Astrocyte of the cerebellum (primary cell): ENCODE measurements at regions not wholly inside any gene's neighbourhood (a gene's known extent, or its start where the extent isn't known, plus 50 kb on each side); places are given as distances from the start of the nearest gene placed in this dataset.

Source experiments
- DNase-seq: peaks from one replicate; pipeline ENCODE4 v3.0.0-alpha.2; 2011; ENCODE audit warnings: low read depth
- H3K4me3 ChIP-seq: 2 replicates; pipeline ENCODE4 v1.5.1; 2011; ENCODE audit warnings: mild to moderate bottlenecking, low read depth, low read length, moderate library complexity
- CTCF ChIP-seq: IDR thresholded peaks from 2 replicates; pipeline ENCODE4 v1.5.1; 2012; ENCODE audit warnings: low read length, low read depth, moderate library complexity, mild to moderate bottlenecking; ENCODE audit errors: missing control alignments
- in situ Hi-C: cut with HindIII; loops from 2 replicates; pipeline ENCODE4 v1.10.0; 2017; ENCODE audit warnings: low sequenced_read_pairs

GRCh38 chr3:103349760-103350159 lies 914.9 kb downstream of the ZPLD1 start:
- DNase-seq = no peak
- no peak overlapping the region for H3K4me3 ChIP-seq
- TF ChIP-seq CTCF = no peak
- in situ Hi-C loops = no loop called here

- no peak for DNase-seq
- H3K4me3 ChIP-seq = no peak overlapping the region
- no peak for TF ChIP-seq CTCF
- in situ Hi-C loops = no loop called here
These were observed 930.7 kb downstream of the ZPLD1 start for GRCh38 chr3:103365467-103365866.

GRCh38 chr3:103367481-103367880 lies 932.7 kb downstream of the ZPLD1 start:
- no peak for DNase-seq
- no peak for TF ChIP-seq CTCF
- in situ Hi-C loops = no loop called here
- no peak overlapping the region for H3K4me3 ChIP-seq

- H3K4me3 ChIP-seq = no peak overlapping the region
- no peak for DNase-seq
- in situ Hi-C loops = no loop called here
- no peak for TF ChIP-seq CTCF
These were observed 936.6 kb downstream of the ZPLD1 start for GRCh38 chr3:103371411-103371810.

- H3K4me3 ChIP-seq = no peak overlapping the region
- DNase-seq = no peak
- no peak for TF ChIP-seq CTCF
- in situ Hi-C loops = no loop called here
These were observed 937.2 kb downstream of the ZPLD1 start for GRCh38 chr3:103372031-103372430.

GRCh38 chr3:103380391-103380790 lies 945.6 kb downstream of the ZPLD1 start:
- TF ChIP-seq CTCF = no peak
- H3K4me3 ChIP-seq = no peak overlapping the region
- DNase-seq = no peak
- in situ Hi-C loops = no loop called here
